ENCODE measurements at regions not wholly inside any gene's neighbourhood (a gene's known extent, or its start where the extent isn't known, plus 50 kb on each side); places are given as distances from the start of the nearest gene placed in this dataset.

GRCh38 chr9:134259708-134260107 lies 66.5 kb upstream of the RXRA start:
- TF ChIP-seq, protein P1, sequence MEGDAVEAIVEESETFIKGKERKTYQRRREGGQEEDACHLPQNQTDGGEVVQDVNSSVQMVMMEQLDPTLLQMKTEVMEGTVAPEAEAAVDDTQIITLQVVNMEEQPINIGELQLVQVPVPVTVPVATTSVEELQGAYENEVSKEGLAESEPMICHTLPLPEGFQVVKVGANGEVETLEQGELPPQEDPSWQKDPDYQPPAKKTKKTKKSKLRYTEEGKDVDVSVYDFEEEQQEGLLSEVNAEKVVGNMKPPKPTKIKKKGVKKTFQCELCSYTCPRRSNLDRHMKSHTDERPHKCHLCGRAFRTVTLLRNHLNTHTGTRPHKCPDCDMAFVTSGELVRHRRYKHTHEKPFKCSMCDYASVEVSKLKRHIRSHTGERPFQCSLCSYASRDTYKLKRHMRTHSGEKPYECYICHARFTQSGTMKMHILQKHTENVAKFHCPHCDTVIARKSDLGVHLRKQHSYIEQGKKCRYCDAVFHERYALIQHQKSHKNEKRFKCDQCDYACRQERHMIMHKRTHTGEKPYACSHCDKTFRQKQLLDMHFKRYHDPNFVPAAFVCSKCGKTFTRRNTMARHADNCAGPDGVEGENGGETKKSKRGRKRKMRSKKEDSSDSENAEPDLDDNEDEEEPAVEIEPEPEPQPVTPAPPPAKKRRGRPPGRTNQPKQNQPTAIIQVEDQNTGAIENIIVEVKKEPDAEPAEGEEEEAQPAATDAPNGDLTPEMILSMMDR (IDR thresholded peaks at IDR 0.05), result no peak
- no peak for TF ChIP-seq ZFX (IDR thresholded peaks at IDR 0.05; ENCODE audit: borderline replicate concordance)
- H3K27ac ChIP-seq, result no peak overlapping the region

DNA sequence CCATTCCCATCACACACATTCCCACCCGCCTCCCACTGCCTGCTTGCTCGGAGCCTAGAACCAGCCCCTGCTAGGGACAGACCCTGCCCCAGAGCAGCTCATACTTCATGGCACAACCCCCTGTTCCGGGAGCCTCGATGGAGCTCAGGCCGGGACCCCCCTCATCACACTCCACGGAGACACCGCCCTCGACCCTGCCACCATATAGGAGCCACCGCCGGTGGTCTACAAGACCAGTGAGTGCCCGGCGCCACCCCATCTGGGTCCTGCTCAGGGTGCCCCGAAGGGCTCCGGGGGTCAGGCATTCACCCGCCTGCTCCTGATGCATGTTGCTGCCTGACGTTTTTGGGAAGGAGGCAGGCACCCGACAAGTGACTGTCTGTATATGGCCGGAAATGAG lies 65.5 kb upstream of the RXRA start:
- H3K27ac ChIP-seq, result no peak overlapping the region
- TF ChIP-seq, protein P1 (IDR thresholded peaks at IDR 0.05), result no peak

GRCh38 chr9:134262035-134262434 lies 64.2 kb upstream of the RXRA start:
- H3K27ac ChIP-seq, result no peak overlapping the region
- no peak for TF ChIP-seq ZFX (IDR thresholded peaks at IDR 0.05; ENCODE audit: borderline replicate concordance)
- TF ChIP-seq, protein P1 (IDR thresholded peaks at IDR 0.05), result no peak

DNA sequence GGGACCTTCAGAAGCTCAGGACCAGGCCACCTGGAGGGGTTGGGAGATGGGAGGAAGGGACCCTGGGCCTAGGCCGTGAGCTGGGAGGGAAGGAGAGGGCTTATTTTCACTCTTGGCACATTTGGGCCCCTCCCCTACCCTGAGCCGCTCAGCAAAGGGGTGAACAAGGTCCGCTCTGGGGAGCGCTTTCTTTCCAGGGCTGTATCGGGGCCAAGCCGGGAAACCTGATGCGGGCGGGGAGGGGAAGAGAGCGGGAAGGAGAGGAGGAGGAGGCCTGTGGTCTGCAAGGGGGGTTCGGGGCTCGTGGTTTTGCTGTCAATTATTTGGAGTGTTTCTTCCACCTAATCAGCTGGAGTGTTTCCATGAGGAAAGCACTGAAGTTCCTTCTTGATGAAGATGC lies 62.7 kb upstream of the RXRA start:
- TF ChIP-seq ZFX (IDR thresholded peaks at IDR 0.05; ENCODE audit: borderline replicate concordance), result no peak
- TF ChIP-seq, protein P1 (IDR thresholded peaks at IDR 0.05), result no peak
- H3K27ac ChIP-seq, result no peak overlapping the region

- no peak overlapping the region for H3K27ac ChIP-seq
- TF ChIP-seq ZFX (IDR thresholded peaks at IDR 0.05; ENCODE audit: borderline replicate concordance), result no peak
- TF ChIP-seq, protein P1 (IDR thresholded peaks at IDR 0.05), result no peak
Observed at GRCh38 chr9:134264169-134264568, 62.1 kb upstream of the RXRA start.

DNA sequence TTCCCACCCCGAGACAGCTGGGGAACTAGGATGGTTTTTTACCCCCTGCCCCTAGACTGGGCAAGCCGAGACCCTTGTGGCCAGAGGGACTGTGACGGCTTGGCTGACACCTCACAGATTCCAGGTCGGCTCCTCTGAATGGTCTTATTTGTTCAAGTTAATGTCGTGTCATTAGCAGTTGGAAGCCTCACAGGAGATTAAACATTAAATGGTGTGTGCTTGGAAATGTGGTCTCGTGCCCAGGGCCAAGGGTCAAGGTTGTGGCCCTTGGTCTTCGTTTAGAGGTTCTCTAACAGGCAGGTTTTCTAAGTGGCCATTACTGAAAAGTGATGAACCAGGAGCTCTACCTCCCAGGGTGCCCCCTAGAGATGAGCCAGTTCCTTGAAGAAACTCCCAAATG lies 61.2 kb upstream of the RXRA start:
- no peak overlapping the region for H3K27ac ChIP-seq
- TF ChIP-seq, protein P1 (IDR thresholded peaks at IDR 0.05), result no peak

DNA sequence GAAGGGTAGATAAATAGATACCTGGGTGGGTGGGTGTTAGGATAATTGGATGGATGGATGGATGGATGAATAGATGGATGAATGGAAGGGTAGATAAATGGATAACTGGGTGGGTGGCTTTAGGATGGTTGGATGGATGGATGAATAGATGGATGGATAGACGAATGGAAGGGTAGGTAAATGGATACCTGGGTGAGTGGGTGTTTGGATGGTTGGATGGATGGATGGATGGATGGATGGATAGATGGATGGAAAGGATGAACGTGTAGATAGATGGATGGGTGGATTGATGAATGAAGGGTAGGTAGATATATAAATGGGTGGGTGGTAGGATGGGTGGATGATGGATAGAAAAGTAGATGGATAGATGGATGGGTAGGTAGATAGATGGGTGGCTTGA lies 59.8 kb upstream of the RXRA start:
- no peak overlapping the region for H3K27ac ChIP-seq
- TF ChIP-seq, protein P1 (IDR thresholded peaks at IDR 0.05), result no peak
- TF ChIP-seq ZFX (IDR thresholded peaks at IDR 0.05; ENCODE audit: borderline replicate concordance), result no peak

Measured in 22Rv1 (cell line).